Hippocampal formation (tissue), 2 donors: ENCODE measurements at regions not wholly inside any gene's neighbourhood (a gene's known extent, or its start where the extent isn't known, plus 50 kb on each side); places are given as distances from the start of the nearest gene placed in this dataset.

Experiments used
- DNase-seq, 2 donors: peaks; one replicate each; lab custom pipeline; 2025; lab: John Stamatoyannopoulos, UW

DNA sequence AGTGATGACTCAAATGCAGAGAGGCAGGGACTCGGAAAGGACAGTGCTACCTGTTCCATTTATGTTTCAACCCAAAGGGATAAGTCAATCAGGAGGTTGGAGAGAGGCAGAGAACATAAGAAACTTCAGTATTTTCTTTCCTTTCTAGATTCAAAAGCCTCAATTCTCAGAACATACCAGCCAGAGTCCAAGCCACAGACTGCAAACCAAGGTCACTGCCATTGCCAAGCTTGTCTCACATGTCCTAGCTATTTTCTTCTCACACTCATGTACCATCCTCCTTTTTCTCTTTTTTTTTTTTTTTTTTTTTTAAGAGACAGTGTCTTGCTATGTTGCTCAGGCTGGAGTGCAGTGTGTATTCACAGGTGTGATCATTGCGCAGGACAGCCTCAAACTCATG is 111.7 kb upstream of the AKIP1 start:
- no peak for DNase-seq

DNA sequence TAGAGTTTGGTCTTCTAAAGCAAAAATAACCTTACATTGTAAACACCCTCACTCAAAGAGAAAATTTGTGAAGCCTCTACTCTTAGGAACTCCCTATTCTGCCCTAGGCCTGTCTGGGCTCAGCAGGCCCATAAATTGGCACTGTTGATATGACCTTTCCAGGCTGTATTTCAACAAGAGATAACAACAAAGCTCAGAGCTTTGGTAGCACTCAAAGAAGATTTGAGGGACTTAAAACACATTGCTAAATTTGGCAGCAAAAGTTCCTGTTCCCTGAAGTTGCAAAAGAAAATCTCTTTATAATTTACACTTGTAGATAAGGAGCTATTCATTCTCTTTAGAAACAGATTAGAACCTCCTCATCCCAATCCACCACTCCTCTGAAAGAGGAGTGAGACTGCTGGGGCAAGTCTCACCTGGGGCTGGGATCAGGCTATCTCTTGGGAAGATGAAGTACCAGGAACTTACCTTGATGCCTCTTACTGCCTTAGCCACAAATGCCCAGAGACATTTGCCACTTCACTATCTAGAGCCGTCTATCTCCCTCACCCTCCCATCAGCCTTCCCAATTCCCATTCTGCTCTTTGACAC is 110.4 kb upstream of the AKIP1 start:
- no peak for DNase-seq

DNA sequence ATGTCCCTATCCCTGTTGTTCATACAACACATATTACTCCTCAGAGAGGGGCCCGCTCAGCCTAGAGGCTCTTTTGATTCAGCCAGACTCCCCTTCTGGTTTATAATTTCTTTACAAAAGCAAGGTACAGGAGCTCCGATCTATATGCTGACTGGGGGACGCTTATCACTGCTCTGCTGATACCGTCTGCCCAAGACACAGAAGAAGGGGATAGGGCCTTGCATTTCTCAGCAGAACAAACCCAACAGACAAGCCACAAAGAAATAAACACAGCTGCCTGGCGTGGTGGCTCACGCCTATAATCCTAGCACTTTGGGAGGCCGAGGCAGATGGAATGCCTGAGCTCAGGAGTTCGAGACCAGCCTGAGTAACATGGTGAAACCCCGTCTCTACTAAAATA is 109.9 kb upstream of the AKIP1 start:
- no peak for DNase-seq

DNA sequence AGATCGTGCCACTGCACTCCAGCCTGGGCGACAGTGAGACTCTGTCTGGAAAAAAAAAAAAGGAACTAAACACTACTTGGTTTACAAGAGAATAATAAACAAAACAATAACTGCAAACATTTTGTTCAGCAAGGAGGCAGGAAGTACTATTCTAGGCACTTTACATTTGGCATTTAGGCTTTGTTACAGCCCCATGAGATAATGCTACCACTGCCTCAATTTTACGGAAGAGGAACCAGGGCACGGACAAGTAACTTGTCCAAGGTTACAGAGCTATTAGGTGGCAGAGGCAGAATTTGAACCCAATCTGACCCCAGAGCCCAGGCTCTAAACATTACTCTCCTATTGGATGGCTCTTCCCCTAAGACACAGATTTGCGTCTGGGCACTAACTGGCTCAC is 108.7 kb upstream of the AKIP1 start:
- no peak for DNase-seq

DNA sequence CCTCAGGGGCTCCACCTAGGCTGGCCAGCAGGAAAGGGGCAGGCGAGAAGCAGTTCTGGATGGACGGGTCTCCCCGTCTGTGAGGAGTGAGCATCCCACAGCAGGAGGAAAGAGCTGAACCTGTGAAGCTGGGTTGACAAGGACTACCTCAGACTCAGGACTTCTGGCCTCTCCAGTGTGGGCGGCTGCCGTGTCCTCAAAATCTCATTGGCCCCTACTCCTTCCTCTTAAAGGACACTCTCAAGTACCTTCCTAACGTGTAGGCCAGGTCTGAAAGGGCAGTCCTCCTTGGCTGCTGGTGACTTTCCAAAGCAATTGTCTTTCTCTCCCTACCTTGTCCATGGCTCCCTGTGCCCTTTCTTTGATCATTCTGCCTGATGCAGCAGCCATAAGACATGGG is 107.0 kb upstream of the AKIP1 start:
- DNase-seq: no peak

DNA sequence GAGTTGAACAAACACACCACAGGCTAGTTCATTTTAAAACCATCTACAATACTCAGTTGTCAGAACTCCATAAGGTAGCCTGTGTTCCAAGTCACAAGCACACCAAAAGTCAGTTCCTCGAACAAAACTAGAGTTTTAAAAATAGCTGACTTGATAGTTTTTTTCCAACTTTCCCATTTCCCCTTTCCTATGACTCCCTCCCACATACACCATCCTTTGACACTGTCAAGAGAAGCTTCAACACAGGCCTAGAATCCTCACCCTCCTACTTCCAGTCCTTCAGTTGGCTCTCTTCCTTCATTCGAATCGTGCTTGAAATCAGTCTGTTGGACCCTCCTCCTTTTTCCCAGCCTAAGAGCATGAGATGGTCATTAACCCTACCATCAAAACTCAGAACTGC is 105.7 kb upstream of the AKIP1 start:
- DNase-seq: no peak

DNA sequence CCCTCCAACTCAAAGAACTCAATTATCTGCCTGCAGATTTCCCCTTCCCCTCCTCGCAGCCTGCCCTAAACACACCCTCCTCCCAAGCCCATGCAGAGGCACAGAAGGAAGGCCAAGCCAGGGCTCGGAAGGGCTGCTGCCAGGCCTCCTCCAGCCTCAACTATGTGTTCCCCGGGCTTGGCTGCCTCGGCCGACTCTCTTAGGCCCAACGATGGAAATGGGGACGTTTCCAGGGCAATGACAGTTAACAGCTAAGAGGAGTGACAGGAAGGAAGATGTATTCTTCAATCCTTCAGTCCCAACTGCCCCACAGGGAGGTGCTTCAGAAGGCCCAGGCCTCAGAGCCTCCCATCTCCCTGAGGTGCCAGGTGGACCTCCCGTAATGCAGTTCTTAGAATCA is 104.0 kb upstream of the AKIP1 start:
- DNase-seq: no peak

DNA sequence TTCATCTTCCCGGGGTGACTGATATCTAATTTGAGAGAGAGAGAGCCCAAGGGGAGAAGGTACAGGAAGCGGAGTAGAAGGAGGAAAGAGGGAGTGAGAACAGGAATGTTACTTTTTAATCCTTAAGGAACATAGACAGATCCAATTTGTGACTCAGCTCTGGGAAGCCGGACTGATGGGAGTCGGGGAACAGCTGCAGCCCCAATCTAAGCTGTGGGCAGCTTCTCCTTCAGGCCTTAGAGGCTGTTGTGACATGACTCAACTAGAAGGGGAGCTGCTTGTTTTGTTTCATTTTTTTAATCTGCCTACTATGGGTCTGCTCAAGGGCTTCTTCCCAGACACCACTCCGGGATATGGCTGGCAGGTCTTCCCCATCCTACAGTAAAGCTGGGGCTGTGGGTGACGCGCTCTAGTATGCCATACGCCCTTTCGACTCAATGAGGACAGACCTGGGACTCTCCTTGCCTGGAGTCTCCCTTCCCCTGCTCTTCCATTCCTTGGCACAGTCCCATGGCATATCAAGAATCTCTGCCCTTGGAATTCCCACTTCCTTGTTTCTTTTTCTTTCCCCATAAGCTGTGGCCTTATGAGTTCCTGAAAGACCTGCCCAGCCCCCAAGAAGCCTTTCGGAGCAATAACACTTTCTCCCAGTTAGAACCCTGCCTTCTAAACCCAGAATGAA is 103.3 kb upstream of the AKIP1 start:
- no peak for DNase-seq

DNA sequence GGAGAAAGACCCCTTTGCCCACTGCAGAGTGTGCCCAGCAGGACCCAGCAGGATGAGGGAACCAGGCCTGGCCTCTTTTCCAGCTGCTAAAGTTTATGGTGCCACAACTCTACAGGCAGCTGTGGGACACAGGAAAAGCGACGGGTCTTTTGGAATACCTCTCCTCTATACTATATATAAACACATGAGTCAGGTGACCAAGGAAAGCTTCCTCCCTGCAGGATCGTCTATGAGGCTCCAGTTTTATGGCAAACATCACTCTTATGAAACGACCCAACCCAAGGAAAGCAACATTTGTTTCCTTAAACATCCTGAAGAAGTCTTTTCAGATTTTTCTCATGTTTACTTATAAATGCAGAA is 102.8 kb upstream of the AKIP1 start:
- DNase-seq: no peak

DNA sequence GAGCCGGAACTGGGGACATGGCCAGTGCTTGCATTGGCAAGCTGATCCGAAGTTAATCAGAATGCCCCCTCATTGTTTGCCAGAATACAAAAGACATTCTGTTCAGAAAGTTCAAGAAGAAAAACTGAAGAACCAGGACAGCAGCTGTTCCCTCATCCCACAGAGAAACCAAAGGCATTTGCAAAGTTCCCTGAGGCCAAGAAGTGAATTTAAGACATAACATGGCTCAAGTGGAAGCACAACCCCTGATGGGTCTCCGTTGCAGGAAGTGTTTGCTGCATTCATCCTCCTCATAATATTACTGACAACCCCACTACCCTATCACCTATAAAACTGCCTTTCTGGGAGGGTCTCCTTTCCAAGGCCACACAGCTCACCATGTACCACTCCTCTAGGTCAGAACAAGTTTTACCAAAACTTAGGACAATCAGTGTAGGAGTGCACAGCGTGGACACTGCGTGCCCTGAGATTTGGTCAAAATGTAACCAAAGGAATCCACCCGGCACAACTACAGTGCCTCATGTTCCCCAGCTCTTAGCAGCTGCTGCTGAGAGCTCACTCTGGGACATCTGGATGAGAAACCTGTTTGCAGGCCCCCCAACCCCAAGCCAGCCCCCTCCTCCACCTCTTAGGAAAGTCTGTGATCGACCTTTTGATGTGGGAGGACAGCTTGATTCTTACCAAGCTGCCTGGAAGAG is 101.6 kb upstream of the AKIP1 start:
- no peak for DNase-seq

DNA sequence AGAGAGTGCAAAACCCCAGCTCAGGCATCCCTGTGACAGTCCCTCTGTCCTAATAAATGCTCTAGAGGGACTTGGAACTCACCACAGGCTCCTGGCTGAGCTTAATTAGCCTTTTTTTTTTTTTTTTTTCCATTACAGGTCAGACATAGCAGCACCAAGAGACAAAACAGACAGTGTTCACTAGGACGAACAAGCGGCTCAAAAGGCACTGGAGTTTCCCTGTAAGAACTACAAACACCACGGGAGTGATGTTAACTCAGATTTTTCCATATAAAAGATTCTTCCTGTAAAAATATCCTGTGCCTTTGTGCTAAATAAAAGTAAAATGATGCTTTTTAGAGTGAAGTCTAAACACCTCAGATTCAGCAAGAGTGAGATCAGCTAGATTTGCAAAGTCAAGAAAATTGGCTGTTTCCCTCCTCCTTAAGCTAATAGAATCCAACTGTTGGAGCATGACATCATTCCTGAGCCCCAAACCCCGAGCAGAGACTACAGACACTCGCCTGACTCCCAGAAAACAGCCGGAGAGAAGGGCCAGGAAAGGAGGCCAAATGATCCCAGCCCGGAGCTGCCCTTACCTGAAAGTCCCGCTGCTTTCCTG is 101.0 kb upstream of the AKIP1 start:
- peak in 1 of 2 donors; percentile 24 for DNase-seq

DNA sequence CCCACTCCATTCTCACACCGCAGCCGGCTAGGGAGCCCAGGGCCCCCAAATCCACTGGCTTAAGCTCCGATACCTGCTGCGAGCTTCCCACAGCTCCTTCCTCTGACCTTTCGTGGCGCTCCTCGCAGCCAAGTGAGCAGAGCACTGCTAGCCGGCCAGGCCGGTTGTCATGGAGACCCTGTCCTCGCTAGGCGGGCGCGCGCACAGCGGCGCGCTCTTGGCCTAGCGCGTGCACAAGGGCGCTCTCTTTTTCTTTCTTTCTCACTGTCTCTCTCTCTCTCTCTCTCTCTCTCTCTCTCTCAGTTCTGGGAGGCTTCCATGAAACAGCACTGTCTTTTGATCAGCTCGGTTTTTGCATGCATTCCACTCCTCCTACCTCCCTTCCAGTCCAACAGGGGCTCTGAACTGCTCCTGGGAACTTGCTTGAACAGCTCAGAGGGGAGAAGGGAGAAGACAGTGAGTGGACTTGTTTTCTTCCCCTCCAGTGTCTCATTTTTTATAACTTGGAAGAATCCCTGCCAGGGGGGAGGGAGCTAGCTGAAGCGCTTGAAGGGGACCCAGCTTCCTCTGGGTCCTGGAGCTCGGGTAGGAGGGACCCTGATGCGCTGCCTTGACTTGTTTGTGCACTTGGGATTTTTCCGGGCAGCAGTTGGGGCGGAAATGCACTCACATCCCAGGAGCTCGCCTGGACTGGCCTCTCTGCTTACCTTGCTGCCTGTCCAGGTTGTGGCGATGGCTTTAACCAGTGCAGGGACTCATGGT is 100.3 kb upstream of the AKIP1 start:
- peak; percentile 52 to 60 for DNase-seq

DNA sequence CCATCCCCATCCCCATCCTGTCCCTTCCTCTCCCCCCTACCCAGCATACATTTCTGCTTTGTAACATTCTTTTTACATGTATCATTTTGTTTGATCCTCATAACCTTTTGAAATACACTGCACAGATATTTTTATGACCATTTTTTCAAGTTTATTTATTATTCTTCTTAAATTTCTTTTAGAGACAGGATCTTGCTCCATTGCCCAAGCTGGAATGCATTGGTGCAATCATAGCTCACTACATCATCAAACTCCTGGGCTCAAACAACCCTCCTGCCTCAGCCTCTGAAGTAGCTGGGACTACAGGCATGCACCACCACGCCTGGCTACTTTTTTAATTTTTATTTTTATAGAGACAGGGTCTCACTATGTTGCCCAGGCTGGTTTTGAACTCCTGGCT is 99.4 kb upstream of the AKIP1 start:
- DNase-seq: no peak

DNA sequence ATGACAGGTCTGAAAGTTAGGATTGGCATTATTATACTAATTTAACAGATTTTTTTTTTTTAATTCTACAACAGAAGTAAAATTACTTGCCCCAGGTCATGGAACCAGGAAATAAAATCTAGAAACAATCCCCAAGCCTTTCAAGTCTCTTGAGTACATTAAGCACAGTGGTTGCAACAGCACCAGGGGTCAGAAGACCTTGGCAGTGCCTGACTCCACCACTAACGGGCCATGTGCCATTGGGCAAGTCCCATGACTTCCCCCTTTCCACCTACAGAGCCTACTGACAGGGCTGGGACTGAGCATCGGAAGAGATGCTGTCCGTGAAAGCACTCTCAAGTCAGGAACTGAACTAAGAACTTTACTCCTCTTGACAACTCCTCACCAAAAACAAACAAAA is 98.6 kb upstream of the AKIP1 start:
- peak in 1 of 2 donors; percentile 16 for DNase-seq

DNA sequence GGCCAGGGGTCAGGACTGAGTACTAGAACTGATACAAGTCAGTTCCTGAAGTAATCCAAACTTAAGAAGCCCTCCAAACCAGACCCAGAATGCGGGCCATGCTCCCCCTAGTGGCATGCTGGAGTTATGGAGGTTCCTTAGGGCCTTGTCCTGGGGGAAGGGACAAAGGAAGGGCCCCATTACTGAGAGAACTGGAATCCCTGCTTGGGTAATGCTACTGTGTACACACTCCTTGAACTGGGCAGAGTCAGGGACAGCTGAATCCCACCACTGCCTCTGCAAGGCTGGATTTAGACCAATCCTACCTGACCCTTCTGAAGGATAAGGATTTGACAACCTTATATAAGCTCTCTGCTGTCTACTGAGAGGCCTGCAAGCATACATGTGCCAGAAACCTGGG is 97.3 kb upstream of the AKIP1 start:
- DNase-seq: peak; percentile 51 to 65

DNA sequence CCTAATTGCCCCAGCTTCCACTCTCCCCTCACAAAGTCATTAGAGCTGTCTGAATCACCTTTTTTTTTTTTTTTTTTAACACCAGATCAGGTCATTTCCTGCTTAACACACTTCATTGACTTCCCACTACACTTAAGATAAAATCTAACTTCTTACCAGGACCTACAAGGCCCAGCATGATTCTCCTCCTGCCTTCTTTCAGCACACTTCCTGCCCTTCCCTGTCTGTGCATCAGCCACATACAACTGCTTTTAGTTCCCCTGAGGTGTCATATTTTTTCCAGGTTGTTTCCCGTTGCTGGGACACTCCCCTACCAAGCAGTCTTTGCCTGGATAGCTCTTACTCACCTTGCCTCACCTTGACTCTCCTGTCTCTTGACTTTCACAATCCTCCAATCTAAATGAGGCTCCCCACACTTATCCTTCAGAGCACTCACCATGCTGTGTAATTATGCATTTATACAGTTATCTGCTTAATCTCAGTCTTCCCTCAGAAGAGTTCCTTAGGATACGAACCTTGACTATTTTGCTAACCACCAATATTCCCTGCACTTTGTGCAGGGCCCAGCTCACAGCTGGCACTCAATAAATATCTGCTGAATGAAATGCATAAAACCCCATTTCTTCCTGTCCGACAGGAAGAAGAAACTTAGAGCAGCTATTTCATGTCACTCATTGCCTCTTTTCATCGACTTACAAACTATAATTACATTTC is 96.6 kb upstream of the AKIP1 start:
- DNase-seq: no peak

DNA sequence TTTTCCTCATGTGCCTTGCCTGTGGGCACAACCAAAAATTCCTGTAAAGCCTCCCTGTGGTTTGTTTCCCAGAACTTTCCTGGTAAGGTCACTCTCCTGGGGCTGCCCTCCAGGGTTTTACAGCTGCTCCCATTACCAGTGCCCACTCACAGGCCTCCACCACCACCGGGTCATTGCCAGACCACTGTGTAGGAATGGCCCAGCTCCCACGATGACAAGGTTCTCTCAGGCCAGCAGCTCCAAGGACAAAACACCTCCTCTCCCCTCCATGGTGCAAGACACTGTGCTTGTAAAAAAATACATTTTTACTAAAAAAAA is 96.1 kb upstream of the AKIP1 start:
- DNase-seq: no peak

DNA sequence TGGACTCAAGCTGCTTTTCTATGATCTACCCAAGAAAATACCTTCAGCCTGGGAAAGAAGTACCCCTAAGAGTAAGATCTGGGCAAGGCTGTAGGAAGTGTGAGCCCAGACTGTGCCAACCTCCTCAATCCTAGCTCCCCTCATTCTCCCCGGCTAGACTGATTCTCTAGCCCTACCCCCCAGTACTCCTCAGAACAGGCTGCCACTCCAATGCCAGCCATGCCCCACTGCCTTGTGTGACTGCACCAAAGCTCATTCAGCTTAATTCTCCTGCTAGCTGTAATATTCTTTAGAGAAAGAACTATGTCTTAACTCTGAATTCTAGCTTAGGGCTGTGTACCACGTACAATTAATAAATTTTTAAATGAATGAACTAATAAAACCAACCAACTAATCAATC is 92.6 kb upstream of the AKIP1 start:
- DNase-seq: no peak

DNA sequence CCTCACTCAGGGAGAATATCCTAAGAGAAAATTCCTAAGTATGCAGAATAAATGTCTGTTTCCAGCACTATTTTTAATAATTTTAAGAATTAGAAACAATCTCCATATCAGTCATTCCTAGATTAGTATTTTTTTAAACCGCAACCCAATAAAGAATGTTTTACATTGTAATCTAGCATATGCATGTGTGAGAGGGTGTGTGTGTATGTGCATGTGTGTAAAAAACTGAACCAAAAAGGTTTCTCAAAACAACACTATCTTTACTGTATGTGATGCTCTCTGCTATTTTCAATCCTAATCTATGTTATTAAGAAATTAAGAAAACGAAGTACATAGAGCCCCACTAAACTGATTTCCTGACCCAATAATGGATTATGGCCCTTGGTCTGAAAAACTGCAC is 90.6 kb upstream of the AKIP1 start:
- DNase-seq: no peak

DNA sequence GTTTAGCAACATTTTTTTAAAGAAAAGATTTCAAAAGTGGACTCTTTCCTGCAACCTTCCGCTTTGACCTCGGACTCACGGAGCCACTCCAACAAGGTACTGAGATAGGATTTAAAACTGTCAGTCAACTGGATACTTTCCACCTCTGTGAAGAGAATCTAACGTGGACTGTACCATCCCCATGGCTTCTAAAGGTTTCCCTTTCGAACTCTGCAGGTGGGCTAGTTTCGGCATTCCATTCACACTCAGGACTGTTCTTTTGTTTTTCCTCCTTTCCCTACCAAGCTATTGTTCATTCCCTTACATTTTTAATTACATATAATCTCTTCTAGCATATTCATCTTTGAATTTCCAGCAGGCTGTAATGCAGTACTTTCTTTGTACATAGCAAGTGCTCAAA is 88.5 kb upstream of the AKIP1 start:
- no peak for DNase-seq

DNA sequence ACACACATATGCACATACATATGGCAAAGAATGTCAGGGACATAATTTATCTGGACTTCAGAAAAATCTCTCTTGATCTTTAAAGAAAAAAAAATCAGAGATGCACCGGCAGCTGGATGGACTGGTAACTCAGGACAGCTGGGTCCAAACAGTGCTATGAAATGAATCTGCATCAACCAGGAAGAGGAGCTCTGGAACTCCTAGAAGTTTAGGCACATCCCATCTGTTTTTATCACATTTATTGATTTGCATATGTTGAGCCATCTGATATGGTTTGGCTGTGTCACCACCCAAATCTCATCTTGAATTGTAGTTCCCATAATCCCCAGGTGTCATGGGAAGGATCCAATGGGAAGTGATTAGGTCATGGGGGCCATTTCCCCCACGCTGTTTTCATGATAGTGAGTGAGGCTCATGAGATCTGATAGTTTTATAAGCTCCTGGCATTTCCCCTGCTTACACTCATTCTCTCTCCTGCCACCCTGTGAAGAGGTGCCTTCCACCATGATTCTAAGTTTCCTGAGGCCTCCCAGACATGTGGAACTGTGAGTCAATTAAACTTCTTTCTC is 87.7 kb upstream of the AKIP1 start:
- DNase-seq: no peak
